ENCODE measurements at regions not wholly inside any gene's neighbourhood (a gene's known extent, or its start where the extent isn't known, plus 50 kb on each side); places are given as distances from the start of the nearest gene placed in this dataset.
"Not testable (repeated sequence)": the region's sequence is repeated elsewhere in the genome, so short reads cannot be mapped to it uniquely, and the experiment has no call there.

DNA sequence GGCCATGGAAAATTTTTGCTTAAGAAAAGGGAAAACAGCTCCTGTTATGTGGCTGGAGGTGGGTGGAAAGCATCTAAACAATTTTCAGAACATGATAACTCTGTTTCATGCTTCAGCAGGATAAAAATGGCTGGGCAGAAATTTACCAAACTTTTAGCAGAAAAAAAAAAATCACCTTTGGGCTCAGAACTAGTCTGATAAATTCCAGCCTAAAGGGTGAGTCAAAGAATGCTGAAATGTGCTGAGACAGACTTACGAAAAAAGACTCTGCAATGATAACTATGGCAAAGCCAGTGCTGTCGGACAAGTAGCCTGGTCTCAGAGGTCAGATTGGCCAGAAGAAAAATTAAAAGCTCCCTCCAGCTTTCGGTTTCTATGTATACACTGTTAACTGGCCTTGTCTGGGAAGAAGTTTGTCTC, 123.6 kb downstream of the LRATD1 start:
- DNase-seq = no peak

DNA sequence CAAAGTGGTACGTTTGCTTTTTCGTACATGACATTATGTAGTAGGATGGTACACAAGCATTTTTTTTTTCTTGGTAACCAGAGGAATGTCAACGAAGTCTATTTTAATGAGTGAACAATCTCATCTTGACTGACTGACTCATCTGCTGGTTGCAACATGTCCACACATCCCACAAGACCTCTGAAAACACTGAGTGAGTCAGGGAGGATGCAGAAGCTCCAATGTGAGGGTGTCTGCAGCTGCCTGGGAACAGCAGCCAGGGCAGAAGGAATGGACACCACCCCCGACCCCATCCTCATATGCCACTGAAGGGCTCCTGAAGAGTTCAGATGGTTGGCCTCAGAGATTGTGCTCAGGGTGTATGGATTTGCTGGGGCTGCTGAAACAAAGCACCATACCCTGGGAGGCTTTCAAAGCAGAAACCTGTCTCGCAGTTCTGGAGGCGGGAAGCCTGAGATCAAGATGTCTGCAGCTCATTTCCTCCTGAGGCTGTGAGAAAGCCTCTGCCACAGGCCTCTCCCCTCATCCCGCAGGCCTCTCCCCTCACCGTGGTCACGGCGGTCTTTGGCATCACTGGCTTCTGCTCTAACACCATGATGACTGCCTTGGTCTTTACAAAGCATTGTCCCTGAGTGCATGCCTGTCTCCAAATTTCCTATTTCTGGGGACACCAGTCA, 124.6 kb downstream of the LRATD1 start:
- no peak for DNase-seq

DNA sequence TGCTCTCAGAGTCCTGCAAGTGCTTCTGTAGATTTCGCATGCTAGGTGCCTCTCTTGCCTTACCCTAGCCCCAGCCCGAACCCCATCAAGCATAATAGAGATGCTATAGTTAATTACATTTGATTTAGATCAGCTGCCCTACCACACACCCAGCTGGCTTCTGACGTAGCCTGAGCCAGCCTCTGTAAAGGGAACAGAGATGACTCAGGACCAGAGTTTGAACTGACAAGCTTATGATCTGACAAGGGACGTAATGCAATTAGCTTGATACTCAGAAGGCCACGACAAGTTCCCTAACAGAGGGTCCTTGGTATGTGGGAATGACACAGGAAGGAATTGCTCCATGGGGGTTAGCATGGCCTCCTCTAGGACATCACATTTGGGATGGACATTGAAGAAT, 126.6 kb downstream of the LRATD1 start:
- no peak for DNase-seq

DNA sequence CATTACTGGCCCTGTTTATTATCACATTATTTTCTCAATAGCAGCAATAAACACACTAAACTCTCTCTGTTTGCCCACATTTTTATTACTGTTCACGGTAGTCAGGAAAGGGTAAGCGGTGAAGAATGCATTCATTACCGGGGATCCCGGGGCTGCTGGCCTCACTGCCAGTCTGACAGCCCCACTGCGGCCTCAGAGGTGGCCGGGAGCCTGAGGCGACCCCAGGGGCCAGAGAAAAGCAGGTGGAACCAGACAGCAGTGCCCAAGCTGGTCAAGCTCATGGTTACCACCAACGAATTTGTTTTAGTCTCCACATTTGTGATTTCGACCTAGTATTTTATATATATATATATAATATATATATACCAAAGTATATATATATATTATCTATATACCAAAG, 127.7 kb downstream of the LRATD1 start:
- DNase-seq = no peak

GRCh38 chr2:14761118-14761517, 128.6 kb downstream of the LRATD1 start:
- DNase-seq = no peak

- DNase-seq = no peak
Measured at GRCh38 chr2:14773696-14774095, 141.2 kb downstream of the LRATD1 start.

DNA sequence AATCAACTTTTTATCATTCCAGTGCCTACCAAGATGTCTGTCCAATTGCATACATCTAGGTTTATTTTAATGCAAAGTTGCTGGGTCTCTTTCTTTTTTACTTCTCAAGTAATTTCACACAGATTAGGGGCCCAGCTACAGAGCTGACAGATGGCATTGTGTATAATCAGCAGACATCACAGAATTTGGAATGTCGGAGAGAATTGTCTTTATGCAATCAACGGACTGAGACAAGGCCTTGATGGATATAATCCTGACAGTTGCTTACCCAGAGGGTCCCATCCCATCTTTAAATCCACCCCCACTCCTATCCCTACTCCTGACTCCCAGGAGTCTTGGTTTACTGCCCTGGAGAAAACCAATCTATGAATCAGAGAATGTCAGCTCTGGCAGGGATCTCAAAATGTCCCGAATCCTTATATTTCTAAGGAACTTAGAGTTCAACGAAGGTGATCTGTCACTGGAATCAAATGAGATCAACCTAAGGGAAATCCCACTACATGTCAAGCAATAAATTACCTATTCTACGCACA, 142.0 kb downstream of the LRATD1 start:
- DNase-seq = no peak

GRCh38 chr2:14776216-14776615, 143.7 kb downstream of the LRATD1 start:
- no peak for DNase-seq

DNA sequence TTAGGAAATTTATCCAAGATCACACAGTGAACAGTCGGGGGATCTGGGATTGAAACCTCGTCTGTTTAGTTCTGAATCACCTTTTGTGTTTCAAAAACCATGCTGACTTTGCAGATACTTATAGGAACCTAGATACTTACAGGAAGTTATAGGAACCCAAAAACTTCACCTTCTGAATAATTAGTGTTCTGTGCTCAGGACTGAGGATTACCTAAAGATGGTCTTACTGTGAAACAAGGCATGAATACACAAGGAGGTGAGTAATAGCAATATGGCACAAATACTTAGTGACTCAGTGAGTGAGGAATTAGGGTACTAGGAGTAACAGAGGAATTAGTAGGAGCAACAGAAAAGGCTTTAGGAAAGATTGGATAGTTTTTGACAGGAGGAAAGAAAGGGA, 145.5 kb downstream of the LRATD1 start:
- no peak for DNase-seq

DNA sequence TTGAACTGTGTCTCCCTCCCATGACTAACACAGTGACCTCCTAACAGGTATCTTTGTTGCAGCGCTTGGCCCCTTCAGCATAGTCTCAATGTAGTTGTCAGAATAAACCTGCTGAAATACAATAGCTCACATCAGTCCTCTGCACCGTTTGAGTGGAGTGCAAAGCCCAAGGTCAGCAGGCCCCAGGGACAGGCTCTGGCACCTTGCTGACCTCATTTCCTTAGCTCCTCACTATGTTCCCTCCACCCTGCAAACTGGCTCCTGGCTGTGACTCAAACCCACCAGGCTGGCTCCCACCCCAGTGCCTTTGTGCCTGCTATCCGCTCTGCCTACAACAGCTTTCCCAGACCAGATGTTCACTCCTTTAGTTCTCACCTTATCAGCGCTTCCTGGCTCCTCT, 146.7 kb downstream of the LRATD1 start:
- no peak for DNase-seq

GRCh38 chr2:14781142-14781541, 148.6 kb downstream of the LRATD1 start:
- no peak for DNase-seq

GRCh38 chr2:14788814-14789213, 156.3 kb downstream of the LRATD1 start:
- not testable (repeated sequence) for DNase-seq

DNA sequence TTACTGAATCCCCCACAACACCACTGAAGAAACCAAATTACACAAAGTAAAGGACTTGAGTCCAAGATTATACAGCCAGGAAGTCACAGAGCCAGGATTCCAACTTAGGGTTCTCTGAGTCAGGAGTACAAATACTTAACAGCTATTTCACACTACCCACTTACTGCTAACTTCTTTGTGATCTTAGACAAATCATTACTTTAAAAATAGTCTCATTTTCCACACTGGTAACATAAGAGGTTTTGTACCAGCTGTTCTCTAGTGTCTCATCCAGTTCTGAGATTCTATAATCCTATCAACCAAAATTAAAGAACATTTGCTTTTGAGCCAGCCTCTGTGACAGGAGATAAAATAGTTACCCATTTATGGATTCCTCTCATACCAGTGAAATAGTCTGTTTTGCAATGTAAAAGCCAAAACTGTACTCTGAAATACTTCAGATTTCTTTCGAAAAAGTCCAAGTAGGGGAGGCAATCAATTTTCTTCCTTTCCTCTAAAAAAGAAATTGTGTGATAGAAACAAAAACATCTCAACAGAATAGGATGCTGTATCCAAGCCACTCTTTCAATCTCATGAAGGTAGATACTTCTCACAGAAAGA, 157.6 kb downstream of the LRATD1 start:
- DNase-seq = no peak

DNA sequence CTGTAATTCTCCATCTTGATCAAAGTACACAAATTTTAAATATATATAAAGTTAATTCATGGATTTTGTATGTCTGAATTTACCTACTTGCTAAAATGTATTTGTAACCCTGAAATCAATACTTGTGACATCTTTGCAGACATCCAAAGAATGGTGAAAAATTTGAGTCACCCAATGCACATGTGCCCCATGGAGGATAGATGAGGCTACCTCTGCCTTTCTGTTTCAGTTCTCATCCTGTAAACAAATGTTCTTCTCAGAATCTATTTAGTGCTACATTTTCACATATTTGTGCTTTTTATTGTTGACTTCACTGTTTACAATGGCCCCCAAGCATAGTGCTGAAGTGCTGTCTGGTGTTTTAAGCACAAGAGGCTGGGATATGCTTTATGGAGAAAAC, 171.5 kb downstream of the LRATD1 start:
- DNase-seq = no peak

DNA sequence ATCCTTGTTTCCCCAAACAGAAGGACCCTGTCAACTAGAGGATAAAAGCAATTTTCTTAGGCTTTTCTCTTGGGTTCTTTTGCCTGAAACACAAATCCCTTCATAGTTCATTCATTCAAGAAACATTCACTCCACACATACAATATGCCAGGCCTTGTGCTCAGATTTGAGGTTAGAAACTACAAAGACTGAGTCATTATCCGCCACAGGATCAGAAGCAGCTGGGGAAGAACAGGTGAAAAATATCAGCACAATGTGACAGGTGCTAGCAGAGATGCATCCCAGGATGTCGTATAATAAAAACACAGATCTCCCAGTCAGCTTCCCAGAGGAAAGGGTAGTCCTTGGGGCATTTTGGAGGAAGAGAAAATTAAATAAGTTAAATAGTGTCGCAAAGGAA, 172.4 kb downstream of the LRATD1 start:
- DNase-seq = peak; percentile 69

DNA sequence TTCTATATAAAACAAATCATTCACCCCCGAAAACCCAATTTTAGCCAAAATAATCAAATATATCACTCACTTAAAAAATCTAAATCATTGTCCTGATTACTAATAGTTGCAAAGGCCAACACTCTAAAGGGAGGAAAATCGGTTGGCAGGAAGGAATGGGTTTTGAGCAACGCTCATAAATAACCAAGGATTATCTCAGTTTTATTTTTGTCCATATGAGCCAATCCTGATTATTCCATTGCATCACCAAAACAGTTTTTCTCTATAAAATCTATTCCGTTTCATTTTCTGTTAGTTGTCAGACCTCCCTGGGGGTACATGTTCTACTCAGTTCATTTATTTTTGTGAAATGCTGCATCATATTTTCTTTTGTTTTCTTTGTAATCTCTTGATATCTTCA, 174.1 kb downstream of the LRATD1 start:
- no peak for DNase-seq

DNA sequence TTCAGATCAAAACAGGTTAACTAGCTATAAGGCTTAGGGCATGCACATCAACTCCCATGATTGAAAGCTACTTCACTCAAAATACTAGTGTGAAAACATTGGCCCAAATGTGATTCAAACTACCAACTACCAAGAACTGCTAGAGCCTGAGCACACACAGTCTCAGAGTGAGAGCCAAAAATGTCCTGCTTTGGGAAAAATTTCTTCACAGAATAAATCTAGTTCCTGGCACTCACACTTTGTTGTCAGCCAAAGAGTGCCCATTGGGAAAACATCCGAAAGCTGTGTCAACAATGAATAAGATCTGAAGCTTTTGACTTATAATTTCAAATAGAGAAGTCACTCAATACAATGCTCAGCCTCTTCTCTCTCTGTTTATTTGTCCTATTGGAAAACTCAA, 182.7 kb downstream of the LRATD1 start:
- DNase-seq = no peak

DNA sequence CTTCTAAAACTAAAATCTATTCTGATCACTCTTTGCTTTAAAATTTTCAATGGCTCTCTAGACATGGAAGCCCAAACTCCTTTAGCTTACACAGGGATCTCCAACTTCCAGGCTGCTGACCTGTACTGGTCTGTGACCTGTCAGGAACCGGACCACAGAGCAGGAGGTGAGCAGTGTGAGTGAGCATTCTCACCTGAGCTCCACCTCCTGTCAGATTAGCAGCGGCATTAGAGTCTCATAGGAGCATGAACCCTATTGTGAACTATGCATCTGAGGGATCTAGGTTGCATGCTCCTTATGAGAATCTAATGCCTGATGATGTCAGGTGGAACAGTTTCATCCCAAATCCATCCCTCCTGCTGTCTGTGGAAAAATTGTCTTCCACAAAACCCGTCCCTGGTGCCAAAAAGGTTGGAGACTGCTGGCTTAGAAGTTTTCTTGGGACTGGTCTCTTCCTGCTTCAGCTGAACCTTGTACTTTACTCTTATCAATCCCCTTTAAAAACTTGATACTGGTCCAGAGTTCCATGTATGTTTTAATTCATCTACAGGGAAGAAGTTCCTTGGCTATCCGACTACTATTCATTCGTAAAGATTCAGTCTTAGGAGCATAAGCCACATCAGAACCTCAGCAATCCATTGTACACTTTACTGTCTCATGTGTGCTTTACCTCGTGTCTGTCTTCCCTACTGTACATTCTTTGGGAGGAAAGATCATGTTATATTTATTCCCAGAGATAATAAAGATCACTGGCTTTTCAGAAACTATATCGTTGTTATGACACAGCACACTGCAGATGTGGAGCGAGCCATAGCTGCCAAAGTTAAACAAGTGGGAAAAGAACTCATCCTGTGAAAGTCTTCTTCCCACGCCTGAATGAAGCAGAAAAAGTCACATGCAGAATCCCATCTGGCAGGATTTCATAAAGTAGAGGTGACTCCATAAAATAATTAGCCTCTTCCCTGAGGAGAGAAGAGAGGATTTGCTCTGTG, 183.8 kb downstream of the LRATD1 start:
- DNase-seq = no peak

- DNase-seq = no peak
Measured at GRCh38 chr2:14817848-14818247, 185.3 kb downstream of the LRATD1 start.

DNA sequence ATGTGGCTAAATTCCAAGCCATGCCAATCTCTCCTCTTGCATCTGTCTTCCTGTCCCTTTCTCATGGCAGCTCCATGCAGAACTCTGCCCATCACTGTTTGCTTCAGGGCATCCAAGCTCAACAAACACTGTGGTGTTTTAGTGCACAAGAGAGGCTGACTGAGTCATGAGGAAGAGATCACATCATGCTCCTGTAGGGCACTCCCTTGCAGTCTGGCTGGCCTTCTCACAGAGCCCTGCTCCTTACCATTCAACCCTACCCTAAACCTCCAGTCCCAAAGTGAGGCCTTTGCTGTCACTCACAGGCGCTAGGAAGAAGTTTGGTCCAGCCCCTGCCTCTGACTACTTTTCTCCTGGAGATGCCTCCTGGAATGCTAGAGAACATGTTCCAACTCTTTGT, 194.0 kb downstream of the LRATD1 start:
- no peak for DNase-seq

GRCh38 chr2:14827226-14828023, 194.9 kb downstream of the LRATD1 start:
- no peak for DNase-seq

- no peak for DNase-seq
Measured at GRCh38 chr2:14828223-14828622, 195.7 kb downstream of the LRATD1 start.

DNA sequence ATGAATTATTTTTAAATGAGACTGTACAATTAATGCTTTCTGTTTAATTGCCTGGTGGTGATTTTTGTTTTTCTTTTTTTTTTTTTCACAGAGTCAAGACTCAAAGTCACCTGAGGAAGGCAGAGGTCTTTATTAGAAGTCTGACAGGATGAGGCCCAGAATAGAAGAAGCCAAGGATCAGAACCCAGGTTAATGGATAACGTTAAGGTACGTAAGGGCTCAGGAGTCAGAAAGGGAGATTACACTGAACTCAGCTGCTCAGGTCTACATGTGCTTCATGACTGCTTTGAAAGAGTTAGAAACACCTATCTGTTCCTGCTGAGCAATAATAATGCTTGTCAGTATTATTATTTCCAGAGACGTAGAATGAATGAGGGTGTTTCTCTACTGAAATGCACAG, 196.5 kb downstream of the LRATD1 start:
- DNase-seq = no peak
